SK-N-SH (cell line): ENCODE measurements at regions not wholly inside any gene's neighbourhood (a gene's known extent, or its start where the extent isn't known, plus 50 kb on each side); places are given as distances from the start of the nearest gene placed in this dataset.

Source experiments
- CTCF ChIP-seq: fragments of 200-600 bp; sonication (generic); IDR thresholded peaks from 2 replicates; pipeline ENCODE4 v1.6.1; 2017; ENCODE audit warnings: antibody characterized with exemption, mild to moderate bottlenecking, moderate library complexity
- MXI1 ChIP-seq: IDR thresholded peaks from 2 replicates; pipeline ENCODE4 v1.6.1; 2012; ENCODE audit warnings: mild to moderate bottlenecking, low read depth, low read length, improper control_type of control experiment
- POLR2AphosphoS5 ChIP-seq: IDR thresholded peaks from 2 replicates; pipeline ENCODE4 v1.6.1; 2012; ENCODE audit warnings: low read depth, low read length
- RAD21 ChIP-seq: IDR thresholded peaks from 2 replicates; pipeline ENCODE4 v1.6.1; 2012; ENCODE audit warnings: mild to moderate bottlenecking, low read length
- SIN3A ChIP-seq: IDR thresholded peaks from 2 replicates; pipeline ENCODE4 v1.6.1; 2012; ENCODE audit warnings: low read depth, mild to moderate bottlenecking, low read length, moderate library complexity, borderline replicate concordance
- TCF12 ChIP-seq: IDR thresholded peaks from 2 replicates; pipeline ENCODE4 v1.4.0; 2012
- TF ChIP-seq, protein P1 (sequence below): IDR thresholded peaks from 2 replicates; pipeline ENCODE4 v1.4.0; 2012; ENCODE audit warnings: low read depth

- TF ChIP-seq, protein P1, sequence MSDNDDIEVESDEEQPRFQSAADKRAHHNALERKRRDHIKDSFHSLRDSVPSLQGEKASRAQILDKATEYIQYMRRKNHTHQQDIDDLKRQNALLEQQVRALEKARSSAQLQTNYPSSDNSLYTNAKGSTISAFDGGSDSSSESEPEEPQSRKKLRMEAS: no peak
- TF ChIP-seq SIN3A (no peak), CTCF (no peak), RAD21 (no peak), TCF12 (no peak), POLR2AphosphoS5 (no peak), MXI1 (no peak)
Observed at GRCh38 chr5:141771562-141771961, 89.5 kb upstream of the ARAP3 start.
